ENCODE measurements at regions not wholly inside any gene's neighbourhood (a gene's known extent, or its start where the extent isn't known, plus 50 kb on each side); places are given as distances from the start of the nearest gene placed in this dataset.

GRCh38 chr13:68264692-68265091 is 1034.6 kb upstream of the PCDH9 start (continued):
- TF ChIP-seq CHD7 (IDR thresholded peaks at IDR 0.05; ENCODE audit: insufficient replicate concordance, low read length), result no peak
- no peak for TF ChIP-seq SIN3A (conservative IDR thresholded peaks at IDR 0.05 in 1 of 2, IDR thresholded peaks at IDR 0.05 in 1 of 2; ENCODE audit: low read depth in 1 of 2, low read length in 2 of 2)
- TF ChIP-seq RBBP5 (IDR thresholded peaks at IDR 0.05; ENCODE audit: borderline replicate concordance, low read depth, low read length), result no peak
- no peak for TF ChIP-seq RXRA (IDR thresholded peaks at IDR 0.05; ENCODE audit: insufficient read depth, low read depth, low read length)
- no peak for TF ChIP-seq EZH2 (IDR thresholded peaks at IDR 0.05; ENCODE audit: low read depth, low read length, severe bottlenecking)
- no peak for TF ChIP-seq KDM5A (IDR thresholded peaks at IDR 0.05; ENCODE audit: low read length)
- no peak for TF ChIP-seq POLR2A (IDR thresholded peaks at IDR 0.05; ENCODE audit: control extremely low read depth in 1 of 2, low read depth in 2 of 2, low read length in 2 of 2)
- TF ChIP-seq JUND (IDR thresholded peaks at IDR 0.05; ENCODE audit: low read length), result no peak
- no peak for TF ChIP-seq E2F6 (IDR thresholded peaks at IDR 0.05)
- TF ChIP-seq RFX5 (IDR thresholded peaks at IDR 0.05; ENCODE audit: borderline replicate concordance, low read depth, low read length), result no peak
- no peak for TF ChIP-seq POLR2AphosphoS5 (IDR thresholded peaks at IDR 0.05; ENCODE audit: low read depth, low read length)
- TF ChIP-seq NRF1 (IDR thresholded peaks at IDR 0.05; ENCODE audit: low read depth, low read length), result no peak

Measured in H1 (cell line).